OCI-LY7 (cell line): ENCODE measurements at regions not wholly inside any gene's neighbourhood (a gene's known extent, or its start where the extent isn't known, plus 50 kb on each side); places are given as distances from the start of the nearest gene placed in this dataset.
"Not testable (repeated sequence)": the region's sequence is repeated elsewhere in the genome, so short reads cannot be mapped to it uniquely, and the experiment has no call there.

Source experiments
- BruUV-seq: library from RNA; stranded (reverse); fragments of 400-500 nt; replicated peaks from 2 replicates; lab custom pipeline; 2021; lab: Mats Ljungman, UMichigan
- CTCF ChIA-PET: fragments of 300-600 bp; sonication (Branson Sonifier 250); formaldehyde crosslinking; loops from one replicate; lab custom pipeline; 2022; ENCODE audit warnings: antibody characterized with exemption; ENCODE audit not compliant: unreplicated experiment; lab: Charles Lee
- POLR2A ChIA-PET: fragments of 300-600 bp; sonication (Branson Sonifier 250); formaldehyde crosslinking; loops from one replicate; lab custom pipeline; 2022; ENCODE audit warnings: antibody characterized with exemption; lab: Charles Lee
- DNase-seq: peaks from one replicate; pipeline ENCODE4 v3.0.0-alpha.2; 2015; ENCODE audit warnings: low spot score
- H2AFZ ChIP-seq: fragments of 200-600 bp; sonication (generic), shearing (Covaris generic); 2 replicates; pipeline ENCODE4 v1.6.1; 2014; ENCODE audit warnings: mild to moderate bottlenecking, antibody characterized with exemption, low read length, moderate library complexity
- H3K27ac ChIP-seq: fragments of 200-600 bp; sonication (generic); 2 replicates; pipeline ENCODE4 v1.5.1; 2014; ENCODE audit warnings: mixed run types, low read depth, mild to moderate bottlenecking, moderate library complexity, low read length, inconsistent platforms; ENCODE audit not compliant: poor library complexity, severe bottlenecking
- H3K36me3 ChIP-seq: fragments of 200-600 bp; sonication (generic); 2 replicates; pipeline ENCODE4 v1.6.1; 2014; ENCODE audit warnings: mild to moderate bottlenecking, antibody characterized with exemption, low read length, moderate library complexity, mixed read lengths; ENCODE audit not compliant: insufficient read depth
- H3K4me1 ChIP-seq: fragments of 200-600 bp; sonication (generic); 2 replicates; pipeline ENCODE4 v1.5.1; 2014; ENCODE audit warnings: mild to moderate bottlenecking, low read length; ENCODE audit not compliant: insufficient read depth, poor library complexity, severe bottlenecking
- H3K4me2 ChIP-seq: fragments of 200-600 bp; sonication (generic); 2 replicates; pipeline ENCODE4 v1.6.1; 2014; ENCODE audit warnings: mild to moderate bottlenecking, low read length
- H3K4me3 ChIP-seq: fragments of 200-600 bp; sonication (generic); 2 replicates; pipeline ENCODE4 v1.5.1; 2014; ENCODE audit warnings: mild to moderate bottlenecking, low read depth, low read length; ENCODE audit not compliant: poor library complexity, severe bottlenecking
- H3K79me2 ChIP-seq: fragments of 200-600 bp; sonication (generic); 2 replicates; pipeline ENCODE4 v1.6.1; 2016; ENCODE audit warnings: low read depth, mild to moderate bottlenecking, low read length, moderate library complexity, mixed read lengths; ENCODE audit not compliant: insufficient read depth
- H3K9me2 ChIP-seq: fragments of 200-600 bp; sonication (generic); 2 replicates; pipeline ENCODE4 v1.6.1; 2016; ENCODE audit warnings: mild to moderate bottlenecking, low read length, mixed read lengths; ENCODE audit not compliant: insufficient read depth
- H3K9me3 ChIP-seq: fragments of 200-600 bp; sonication (generic); 2 replicates; pipeline ENCODE4 v1.6.1; 2014; ENCODE audit warnings: mild to moderate bottlenecking, mixed run types, low read length, mixed read lengths
- H4K20me1 ChIP-seq: fragments of 200-600 bp; sonication (generic); 2 replicates; pipeline ENCODE4 v1.6.1; 2014; ENCODE audit warnings: mild to moderate bottlenecking, antibody characterized with exemption, low read length, moderate library complexity, mixed read lengths; ENCODE audit not compliant: insufficient read depth
- EZH2phosphoT487 ChIP-seq: fragments of 200-600 bp; sonication (generic); IDR thresholded peaks from 2 replicates; pipeline ENCODE4 v1.6.1; 2018; ENCODE audit warnings: low read depth, borderline replicate concordance, mild to moderate bottlenecking, mixed run types, antibody characterized with exemption, low read length, moderate library complexity, mixed read lengths
- intact Hi-C: fragments of 100-400 bp; cut with micrococcal nuclease; formaldehyde crosslinking; loops from one replicate; pipeline ENCODE4 v1.10.0; 2022; ENCODE audit not compliant: unreplicated experiment
- TF ChIP-seq, protein P1 (sequence below): fragments of 200-600 bp; sonication (generic); conservative IDR thresholded peaks from 2 replicates; pipeline ENCODE4 v1.5.1; 2014; ENCODE audit warnings: mild to moderate bottlenecking, antibody characterized with exemption, low read length, moderate library complexity, mixed read lengths

DNA sequence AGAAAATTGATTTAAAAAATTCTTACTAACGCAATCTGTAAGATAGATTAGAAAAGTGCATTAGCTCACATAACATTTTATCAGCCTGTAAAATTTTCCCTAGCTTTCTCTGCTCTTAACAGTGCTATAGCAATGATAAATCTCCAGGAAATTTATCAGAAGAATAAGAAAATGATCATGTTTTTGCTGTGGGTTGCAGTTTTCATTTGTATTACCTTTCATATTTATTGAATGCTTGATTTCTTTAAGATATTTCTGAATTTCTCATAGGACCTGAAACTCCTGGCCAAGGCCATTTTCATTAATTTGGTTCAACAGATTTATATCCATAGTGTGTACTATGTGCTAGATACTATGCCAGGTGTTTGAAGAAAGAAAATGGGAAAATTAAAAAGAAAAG lies 130.3 kb upstream of the STARD13 start:
- Histone ChIP-seq H3K36me3 (no peaks in the 10 kb centered on the region), H3K9me2 (no peaks in the 10 kb centered on the region), H3K27ac (no peak overlapping the region), H3K4me2 (no peak overlapping the region), H3K4me1 (no peaks in the 10 kb centered on the region), H3K4me3 (no peak overlapping the region), H2AFZ (no peak overlapping the region), H3K79me2 (no peaks in the 10 kb centered on the region), H3K9me3 (no peaks in the 10 kb centered on the region), H4K20me1 (no peaks in the 10 kb centered on the region)
- no TSS peak for BruUV-seq
- ChIA-PET CTCF (no interaction called here), POLR2A (no interaction called here)
- TF ChIP-seq EZH2phosphoT487 = no peak
- intact Hi-C loops = no loop called here
- DNase-seq = no peak

DNA sequence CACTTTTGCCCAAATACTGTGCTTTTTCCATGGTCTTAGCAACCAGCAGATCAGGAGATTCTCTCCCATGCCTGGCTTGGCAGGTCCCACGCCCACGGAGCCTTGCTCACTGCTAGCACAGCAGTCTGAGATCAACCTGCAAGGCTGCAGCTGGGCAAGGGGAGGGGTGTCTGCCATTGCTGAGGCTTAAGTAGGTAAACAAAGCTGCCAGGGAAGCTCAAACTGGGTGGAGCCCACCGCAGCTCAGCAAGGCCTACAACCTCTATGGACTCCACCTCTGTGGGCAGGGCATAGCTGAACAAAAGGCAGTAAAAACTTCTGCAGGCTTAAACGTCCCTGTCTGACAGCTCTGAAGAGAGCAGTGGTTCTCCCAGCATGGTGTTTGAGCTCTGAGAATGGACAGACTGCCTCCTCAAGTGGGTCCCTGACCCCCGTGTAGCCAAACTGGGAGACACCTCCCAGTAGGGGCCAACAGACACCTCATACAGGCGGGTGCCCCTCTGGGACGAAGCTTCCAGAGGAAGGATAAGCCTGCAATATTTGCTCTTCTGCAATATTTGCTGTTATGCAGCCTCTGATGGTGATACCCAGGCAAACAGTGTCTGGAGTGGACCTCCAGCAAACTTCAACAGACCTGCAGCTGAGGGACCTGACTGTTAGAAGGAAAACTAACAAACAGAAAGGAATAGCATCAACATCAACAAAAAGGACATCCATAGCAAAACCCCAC lies 132.8 kb upstream of the STARD13 start:
- intact Hi-C loops, DNase-seq, H3K4me1 ChIP-seq, H3K4me2 ChIP-seq, CTCF ChIA-PET, H4K20me1 ChIP-seq, H3K9me2 ChIP-seq, H3K9me3 ChIP-seq, H3K79me2 ChIP-seq, BruUV-seq, H3K36me3 ChIP-seq, H2AFZ ChIP-seq, H3K27ac ChIP-seq, H3K4me3 ChIP-seq: not testable (repeated sequence)
- POLR2A ChIA-PET = interaction anchor here (0.6 kb wide), 1 partner anchor 110 kb away, joined by 3 read pairs; no protein-coding TSS in a partner anchor

DNA sequence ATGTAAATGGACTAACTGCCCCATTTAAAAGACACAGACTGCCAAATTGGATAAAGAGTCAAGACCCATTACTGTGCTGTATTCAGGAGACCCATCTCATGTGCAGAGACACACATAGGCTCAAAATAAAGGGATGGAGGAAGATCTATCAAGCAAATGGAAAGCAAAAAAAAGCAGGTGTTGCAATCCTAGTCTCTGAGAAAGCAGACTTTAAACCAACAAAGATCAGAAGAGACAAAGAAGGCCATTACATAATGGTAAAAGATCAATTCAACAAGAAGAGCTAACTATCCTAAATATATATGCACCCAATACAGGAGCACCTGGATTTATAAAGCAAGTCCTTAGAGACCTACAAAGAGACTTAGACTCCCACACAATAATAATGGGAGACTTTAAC lies 134.6 kb upstream of the STARD13 start:
- CTCF ChIA-PET, H3K4me3 ChIP-seq: not testable (repeated sequence)
- POLR2A ChIA-PET = interaction anchor here (0.6 kb wide), 1 partner anchor 539 kb away, joined by 3 read pairs; no protein-coding TSS in a partner anchor

DNA sequence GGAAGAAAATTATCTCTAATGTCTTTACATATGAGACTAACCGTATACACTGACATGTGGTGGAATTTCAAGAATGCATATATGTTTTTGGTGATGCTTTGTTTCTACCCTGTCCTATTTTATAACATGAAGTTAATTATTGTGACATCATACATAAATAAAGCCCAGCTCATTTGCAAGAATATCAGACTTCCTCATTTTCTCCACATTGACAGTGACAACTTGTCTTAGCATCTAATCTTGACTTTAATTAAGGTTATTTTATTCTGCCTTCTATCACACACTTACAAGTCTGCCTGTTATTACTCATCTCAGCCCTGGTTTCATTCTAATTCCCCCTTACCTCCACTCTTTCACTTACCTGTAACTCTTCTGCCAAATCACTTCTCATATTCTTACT lies 140.6 kb upstream of the STARD13 start:
- Histone ChIP-seq H3K79me2 (no peaks in the 10 kb centered on the region), H3K9me3 (no peaks in the 10 kb centered on the region), H3K4me3 (no peak overlapping the region), H4K20me1 (no peaks in the 10 kb centered on the region), H3K9me2 (no peaks in the 10 kb centered on the region), H3K4me1 (no peaks in the 10 kb centered on the region), H3K36me3 (no peaks in the 10 kb centered on the region), H3K27ac (no peak overlapping the region), H2AFZ (no peak overlapping the region), H3K4me2 (no peak overlapping the region)
- ChIA-PET CTCF (no interaction called here), POLR2A (no interaction called here)
- TF ChIP-seq EZH2phosphoT487 = no peak
- TF ChIP-seq, protein P1, sequence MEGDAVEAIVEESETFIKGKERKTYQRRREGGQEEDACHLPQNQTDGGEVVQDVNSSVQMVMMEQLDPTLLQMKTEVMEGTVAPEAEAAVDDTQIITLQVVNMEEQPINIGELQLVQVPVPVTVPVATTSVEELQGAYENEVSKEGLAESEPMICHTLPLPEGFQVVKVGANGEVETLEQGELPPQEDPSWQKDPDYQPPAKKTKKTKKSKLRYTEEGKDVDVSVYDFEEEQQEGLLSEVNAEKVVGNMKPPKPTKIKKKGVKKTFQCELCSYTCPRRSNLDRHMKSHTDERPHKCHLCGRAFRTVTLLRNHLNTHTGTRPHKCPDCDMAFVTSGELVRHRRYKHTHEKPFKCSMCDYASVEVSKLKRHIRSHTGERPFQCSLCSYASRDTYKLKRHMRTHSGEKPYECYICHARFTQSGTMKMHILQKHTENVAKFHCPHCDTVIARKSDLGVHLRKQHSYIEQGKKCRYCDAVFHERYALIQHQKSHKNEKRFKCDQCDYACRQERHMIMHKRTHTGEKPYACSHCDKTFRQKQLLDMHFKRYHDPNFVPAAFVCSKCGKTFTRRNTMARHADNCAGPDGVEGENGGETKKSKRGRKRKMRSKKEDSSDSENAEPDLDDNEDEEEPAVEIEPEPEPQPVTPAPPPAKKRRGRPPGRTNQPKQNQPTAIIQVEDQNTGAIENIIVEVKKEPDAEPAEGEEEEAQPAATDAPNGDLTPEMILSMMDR = no peak
- DNase-seq = no peak
- intact Hi-C loops = no loop called here
- BruUV-seq = no TSS peak

More for the DNA sequence above, 134.6 kb upstream of the STARD13 start:
- BruUV-seq, H3K9me2 ChIP-seq, H3K79me2 ChIP-seq, H3K4me2 ChIP-seq, H3K36me3 ChIP-seq, H3K9me3 ChIP-seq, H3K27ac ChIP-seq, H2AFZ ChIP-seq, intact Hi-C loops, H4K20me1 ChIP-seq, DNase-seq, H3K4me1 ChIP-seq: not testable (repeated sequence)
